ENCODE measurements at regions not wholly inside any gene's neighbourhood (a gene's known extent, or its start where the extent isn't known, plus 50 kb on each side); places are given as distances from the start of the nearest gene placed in this dataset.

GRCh38 chr4:41360921-41361793, 104.4 kb downstream of the UCHL1 start:
- H3K36me3 ChIP-seq (ENCODE audit: control insufficient read depth, insufficient read depth, low read length), result no peaks in the 10 kb centered on the region
- peak overlapping the region; percentile 47 for H3K9ac ChIP-seq (ENCODE audit: low read length)
- no peaks in the 10 kb centered on the region for H3K9me3 ChIP-seq (ENCODE audit: control insufficient read depth, low read length)
- peaks cover 9% of the 10 kb centered on the region for H3K27me3 ChIP-seq (ENCODE audit: control insufficient read depth, insufficient read depth, low read length)
- H3K4me1 ChIP-seq (ENCODE audit: control insufficient read depth, insufficient read depth, low read length), result peaks cover 30% of the 10 kb centered on the region
- H3K4me3 ChIP-seq (ENCODE audit: low read length), result peak overlapping the region; percentile 84

- peaks cover 30% of the 10 kb centered on the region for H3K4me1 ChIP-seq (ENCODE audit: control insufficient read depth, insufficient read depth, low read length)
- peak overlapping the region; percentile 20 for H3K4me3 ChIP-seq (ENCODE audit: low read length)
- H3K9ac ChIP-seq (ENCODE audit: low read length), result peak overlapping the region; percentile 47
Measured at GRCh38 chr4:41361794-41362526, 105.2 kb downstream of the UCHL1 start.

GRCh38 chr4:41362621-41363383, 106.1 kb downstream of the UCHL1 start:
- Histone ChIP-seq H3K9me3 (ENCODE audit: control insufficient read depth, low read length) (no peaks in the 10 kb centered on the region), H3K27me3 (ENCODE audit: control insufficient read depth, insufficient read depth, low read length) (peaks cover 9% of the 10 kb centered on the region), H3K9ac (ENCODE audit: low read length) (no peak overlapping the region), H3K36me3 (ENCODE audit: control insufficient read depth, insufficient read depth, low read length) (no peaks in the 10 kb centered on the region), H3K4me3 (ENCODE audit: low read length) (no peak overlapping the region), H3K4me1 (ENCODE audit: control insufficient read depth, insufficient read depth, low read length) (peaks cover 30% of the 10 kb centered on the region)

More at GRCh38 chr4:41361794-41362526, 105.2 kb downstream of the UCHL1 start:
- Histone ChIP-seq H3K27me3 (ENCODE audit: control insufficient read depth, insufficient read depth, low read length) (peaks cover 9% of the 10 kb centered on the region), H3K9me3 (ENCODE audit: control insufficient read depth, low read length) (no peaks in the 10 kb centered on the region), H3K36me3 (ENCODE audit: control insufficient read depth, insufficient read depth, low read length) (no peaks in the 10 kb centered on the region)

GRCh38 chr4:41363384-41363981, 106.8 kb downstream of the UCHL1 start:
- Histone ChIP-seq H3K36me3 (ENCODE audit: control insufficient read depth, insufficient read depth, low read length) (no peaks in the 10 kb centered on the region), H3K4me3 (ENCODE audit: low read length) (no peak overlapping the region), H3K4me1 (ENCODE audit: control insufficient read depth, insufficient read depth, low read length) (peaks cover 28% of the 10 kb centered on the region), H3K9ac (ENCODE audit: low read length) (no peak overlapping the region), H3K27me3 (ENCODE audit: control insufficient read depth, insufficient read depth, low read length) (peaks cover 9% of the 10 kb centered on the region), H3K9me3 (ENCODE audit: control insufficient read depth, low read length) (no peaks in the 10 kb centered on the region)

GRCh38 chr4:41364876-41365275, 108.1 kb downstream of the UCHL1 start:
- Histone ChIP-seq H3K4me1 (ENCODE audit: control insufficient read depth, insufficient read depth, low read length) (peaks cover 14% of the 10 kb centered on the region), H3K4me3 (ENCODE audit: low read length) (no peak overlapping the region), H3K27me3 (ENCODE audit: control insufficient read depth, insufficient read depth, low read length) (peaks cover 9% of the 10 kb centered on the region)

GRCh38 chr4:41365681-41366080, 109.0 kb downstream of the UCHL1 start:
- Histone ChIP-seq H3K4me1 (ENCODE audit: control insufficient read depth, insufficient read depth, low read length) (peaks cover 10% of the 10 kb centered on the region), H3K9ac (ENCODE audit: low read length) (no peak overlapping the region), H3K27me3 (ENCODE audit: control insufficient read depth, insufficient read depth, low read length) (peaks cover 9% of the 10 kb centered on the region), H3K9me3 (ENCODE audit: control insufficient read depth, low read length) (no peaks in the 10 kb centered on the region), H3K4me3 (ENCODE audit: low read length) (no peak overlapping the region), H3K36me3 (ENCODE audit: control insufficient read depth, insufficient read depth, low read length) (no peaks in the 10 kb centered on the region)

More at GRCh38 chr4:41364876-41365275, 108.1 kb downstream of the UCHL1 start:
- Histone ChIP-seq H3K36me3 (ENCODE audit: control insufficient read depth, insufficient read depth, low read length) (no peaks in the 10 kb centered on the region), H3K9me3 (ENCODE audit: control insufficient read depth, low read length) (no peaks in the 10 kb centered on the region), H3K9ac (ENCODE audit: low read length) (no peak overlapping the region)

- no peaks in the 10 kb centered on the region for H3K9me3 ChIP-seq (ENCODE audit: control insufficient read depth, low read length)
- H3K9ac ChIP-seq (ENCODE audit: low read length), result no peak overlapping the region
- no peaks in the 10 kb centered on the region for H3K36me3 ChIP-seq (ENCODE audit: control insufficient read depth, insufficient read depth, low read length)
- H3K4me3 ChIP-seq (ENCODE audit: low read length), result no peak overlapping the region
- peaks cover 1% of the 10 kb centered on the region for H3K27me3 ChIP-seq (ENCODE audit: control insufficient read depth, insufficient read depth, low read length)
- peaks cover 2% of the 10 kb centered on the region for H3K4me1 ChIP-seq (ENCODE audit: control insufficient read depth, insufficient read depth, low read length)
Measured at GRCh38 chr4:41366911-41367517, 110.3 kb downstream of the UCHL1 start.

GRCh38 chr4:41369680-41370079, 113.0 kb downstream of the UCHL1 start:
- no peaks in the 10 kb centered on the region for H3K9me3 ChIP-seq (ENCODE audit: control insufficient read depth, low read length)
- no peak overlapping the region for H3K4me3 ChIP-seq (ENCODE audit: low read length)
- no peaks in the 10 kb centered on the region for H3K36me3 ChIP-seq (ENCODE audit: control insufficient read depth, insufficient read depth, low read length)
- H3K4me1 ChIP-seq (ENCODE audit: control insufficient read depth, insufficient read depth, low read length), result no peaks in the 10 kb centered on the region
- no peak overlapping the region for H3K9ac ChIP-seq (ENCODE audit: low read length)
- H3K27me3 ChIP-seq (ENCODE audit: control insufficient read depth, insufficient read depth, low read length), result no peaks in the 10 kb centered on the region

GRCh38 chr4:41373221-41373620, 116.5 kb downstream of the UCHL1 start:
- H3K9ac ChIP-seq (ENCODE audit: low read length), result no peak overlapping the region
- H3K4me1 ChIP-seq (ENCODE audit: control insufficient read depth, insufficient read depth, low read length), result no peaks in the 10 kb centered on the region
- no peaks in the 10 kb centered on the region for H3K9me3 ChIP-seq (ENCODE audit: control insufficient read depth, low read length)
- no peaks in the 10 kb centered on the region for H3K27me3 ChIP-seq (ENCODE audit: control insufficient read depth, insufficient read depth, low read length)
- no peaks in the 10 kb centered on the region for H3K36me3 ChIP-seq (ENCODE audit: control insufficient read depth, insufficient read depth, low read length)
- H3K4me3 ChIP-seq (ENCODE audit: low read length), result no peak overlapping the region

- H3K4me3 ChIP-seq (ENCODE audit: low read length), result no peak overlapping the region
- H3K36me3 ChIP-seq (ENCODE audit: control insufficient read depth, insufficient read depth, low read length), result no peaks in the 10 kb centered on the region
- H3K27me3 ChIP-seq (ENCODE audit: control insufficient read depth, insufficient read depth, low read length), result no peaks in the 10 kb centered on the region
- no peak overlapping the region for H3K9ac ChIP-seq (ENCODE audit: low read length)
- no peaks in the 10 kb centered on the region for H3K4me1 ChIP-seq (ENCODE audit: control insufficient read depth, insufficient read depth, low read length)
- H3K9me3 ChIP-seq (ENCODE audit: control insufficient read depth, low read length), result no peaks in the 10 kb centered on the region
Measured at GRCh38 chr4:41374490-41374889, 117.8 kb downstream of the UCHL1 start.

- no peaks in the 10 kb centered on the region for H3K4me1 ChIP-seq (ENCODE audit: control insufficient read depth, insufficient read depth, low read length)
- no peaks in the 10 kb centered on the region for H3K27me3 ChIP-seq (ENCODE audit: control insufficient read depth, insufficient read depth, low read length)
- H3K9ac ChIP-seq (ENCODE audit: low read length), result no peak overlapping the region
- no peaks in the 10 kb centered on the region for H3K36me3 ChIP-seq (ENCODE audit: control insufficient read depth, insufficient read depth, low read length)
- no peak overlapping the region for H3K4me3 ChIP-seq (ENCODE audit: low read length)
- no peaks in the 10 kb centered on the region for H3K9me3 ChIP-seq (ENCODE audit: control insufficient read depth, low read length)
Measured at GRCh38 chr4:41375561-41375960, 118.8 kb downstream of the UCHL1 start.

All from mucosa of stomach (tissue), 1 donor.